Breast epithelium (tissue), 3 donors: ENCODE measurements at regions not wholly inside any gene's neighbourhood (a gene's known extent, or its start where the extent isn't known, plus 50 kb on each side); places are given as distances from the start of the nearest gene placed in this dataset.

ENCODE experiments used
- CTCF ChIP-seq, 3 donors: fragments of 450-650 bp; IDR thresholded peaks; one replicate each; pipeline ENCODE4 v1.5.1; 2016 to 2017; ENCODE audit warnings: antibody characterized with exemption in 3 of 3, mild to moderate bottlenecking in 3 of 3, moderate library complexity in 3 of 3
- POLR2A ChIP-seq: fragments of 450-650 bp; IDR thresholded peaks from one replicate; pipeline ENCODE4 v1.6.1; 2016; ENCODE audit warnings: antibody characterized with exemption, mild to moderate bottlenecking, moderate library complexity

DNA sequence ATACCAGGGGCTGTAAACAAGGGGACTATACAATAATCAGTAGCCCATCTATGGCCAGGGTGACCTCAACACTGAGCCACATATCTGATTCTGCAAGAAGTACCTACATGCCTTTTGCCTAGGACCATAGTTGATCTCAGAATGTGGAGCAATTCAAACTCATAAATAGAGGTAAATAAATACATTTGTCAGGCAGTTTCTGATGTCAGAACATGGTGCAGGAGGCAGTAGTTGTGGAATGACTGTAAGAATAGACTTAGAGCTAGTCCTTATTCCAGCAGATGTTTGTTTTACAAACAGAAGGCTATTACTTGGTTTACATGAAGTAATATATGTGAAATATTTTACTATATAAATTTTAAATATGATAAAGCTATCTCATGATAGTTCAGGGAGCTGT lies 330.7 kb upstream of the DAB2 start:
- TF ChIP-seq CTCF (IDR thresholded peaks at IDR 0.05): no peak
- TF ChIP-seq POLR2A: no peak
